ENCODE measurements at regions not wholly inside any gene's neighbourhood (a gene's known extent, or its start where the extent isn't known, plus 50 kb on each side); places are given as distances from the start of the nearest gene placed in this dataset.

DNA sequence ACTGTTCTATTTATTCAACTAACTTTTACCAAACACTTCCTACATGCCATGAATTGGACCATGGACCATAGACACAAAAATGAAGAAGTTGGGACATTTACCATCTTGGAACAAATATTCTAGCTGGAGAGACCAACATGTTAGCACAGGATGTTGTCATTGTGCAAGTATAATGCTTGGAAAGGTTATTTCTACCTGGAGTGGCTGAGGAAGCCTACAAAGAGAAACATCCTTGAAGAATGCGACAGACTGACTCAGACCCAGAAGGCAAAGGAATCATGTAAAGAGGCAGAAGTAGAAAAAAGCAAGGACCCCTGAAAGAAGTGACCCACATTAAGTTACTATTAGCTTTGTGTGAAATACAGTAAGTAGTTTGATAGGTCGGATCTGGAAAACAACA lies 180.9 kb downstream of the SOD2 start:
- H3K36me3 Mint-ChIP-seq (ENCODE audit: low read depth): no peaks in the 10 kb centered on the region
- TF ChIP-seq, protein P1, sequence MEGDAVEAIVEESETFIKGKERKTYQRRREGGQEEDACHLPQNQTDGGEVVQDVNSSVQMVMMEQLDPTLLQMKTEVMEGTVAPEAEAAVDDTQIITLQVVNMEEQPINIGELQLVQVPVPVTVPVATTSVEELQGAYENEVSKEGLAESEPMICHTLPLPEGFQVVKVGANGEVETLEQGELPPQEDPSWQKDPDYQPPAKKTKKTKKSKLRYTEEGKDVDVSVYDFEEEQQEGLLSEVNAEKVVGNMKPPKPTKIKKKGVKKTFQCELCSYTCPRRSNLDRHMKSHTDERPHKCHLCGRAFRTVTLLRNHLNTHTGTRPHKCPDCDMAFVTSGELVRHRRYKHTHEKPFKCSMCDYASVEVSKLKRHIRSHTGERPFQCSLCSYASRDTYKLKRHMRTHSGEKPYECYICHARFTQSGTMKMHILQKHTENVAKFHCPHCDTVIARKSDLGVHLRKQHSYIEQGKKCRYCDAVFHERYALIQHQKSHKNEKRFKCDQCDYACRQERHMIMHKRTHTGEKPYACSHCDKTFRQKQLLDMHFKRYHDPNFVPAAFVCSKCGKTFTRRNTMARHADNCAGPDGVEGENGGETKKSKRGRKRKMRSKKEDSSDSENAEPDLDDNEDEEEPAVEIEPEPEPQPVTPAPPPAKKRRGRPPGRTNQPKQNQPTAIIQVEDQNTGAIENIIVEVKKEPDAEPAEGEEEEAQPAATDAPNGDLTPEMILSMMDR (IDR thresholded peaks at IDR 0.05; ENCODE audit: unreplicated experiment in 3 of 3): no peak
- H3K9me3 Mint-ChIP-seq: peaks cover 15% of the 10 kb centered on the region
- H3K27me3 Mint-ChIP-seq (ENCODE audit: low read depth): no peaks in the 10 kb centered on the region
- no peaks in the 10 kb centered on the region for H3K4me1 Mint-ChIP-seq
- no peak overlapping the region for H3K27ac Mint-ChIP-seq
- H3K4me3 Mint-ChIP-seq: no peak overlapping the region

DNA sequence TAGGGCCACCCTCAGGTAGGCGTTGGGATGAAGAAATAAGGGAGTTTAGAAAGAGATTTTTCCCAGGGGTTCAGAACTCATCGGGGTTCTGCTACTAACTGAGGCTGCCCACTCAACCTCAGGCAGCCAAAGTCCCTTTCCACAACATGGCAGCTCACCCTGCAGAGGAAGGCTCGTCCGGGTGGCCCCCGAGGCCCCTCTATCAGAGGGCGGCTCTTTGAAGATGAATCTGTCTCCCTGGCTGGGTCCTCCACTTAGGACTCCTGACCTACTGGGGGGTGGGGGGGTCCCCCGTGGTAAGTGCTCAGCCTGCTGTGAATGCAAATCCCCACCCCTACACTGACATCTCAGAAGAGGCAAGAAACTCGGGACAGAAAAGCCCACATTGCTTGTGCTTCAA lies 182.9 kb downstream of the SOD2 start:
- Mint-ChIP-seq H3K9me3 (peaks cover under 1% of the 10 kb centered on the region), H3K36me3 (ENCODE audit: low read depth) (no peaks in the 10 kb centered on the region), H3K27me3 (ENCODE audit: low read depth) (no peaks in the 10 kb centered on the region), H3K27ac (no peak overlapping the region), H3K4me3 (no peak overlapping the region), H3K4me1 (no peaks in the 10 kb centered on the region)
- TF ChIP-seq, protein P1 (IDR thresholded peaks at IDR 0.05; ENCODE audit: unreplicated experiment in 3 of 3): no peak

DNA sequence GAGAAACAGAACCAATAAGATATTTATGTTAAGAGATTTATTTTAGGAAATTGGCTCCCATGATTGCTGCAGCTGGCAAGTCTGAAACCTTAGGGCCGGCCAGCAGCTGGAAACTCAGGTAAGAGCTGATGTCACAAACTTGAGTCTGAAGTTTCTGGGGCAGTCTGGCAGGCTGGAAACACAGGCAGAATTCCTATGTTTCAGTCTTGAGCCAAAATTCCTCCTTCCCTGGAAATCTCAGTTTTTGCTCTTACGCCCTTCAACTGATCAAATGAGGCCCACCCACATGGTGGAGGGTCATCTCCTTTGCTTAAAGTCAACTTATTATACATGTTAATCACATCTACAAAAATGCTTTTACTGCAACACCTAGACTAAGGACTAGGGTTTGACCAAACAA lies 184.1 kb downstream of the SOD2 start:
- H3K27ac Mint-ChIP-seq: no peak overlapping the region
- no peak overlapping the region for H3K4me3 Mint-ChIP-seq
- TF ChIP-seq, protein P1 (IDR thresholded peaks at IDR 0.05; ENCODE audit: unreplicated experiment in 3 of 3): no peak
- H3K36me3 Mint-ChIP-seq (ENCODE audit: low read depth): no peaks in the 10 kb centered on the region
- H3K27me3 Mint-ChIP-seq (ENCODE audit: low read depth): no peaks in the 10 kb centered on the region
- H3K9me3 Mint-ChIP-seq: no peaks in the 10 kb centered on the region
- no peaks in the 10 kb centered on the region for H3K4me1 Mint-ChIP-seq

DNA sequence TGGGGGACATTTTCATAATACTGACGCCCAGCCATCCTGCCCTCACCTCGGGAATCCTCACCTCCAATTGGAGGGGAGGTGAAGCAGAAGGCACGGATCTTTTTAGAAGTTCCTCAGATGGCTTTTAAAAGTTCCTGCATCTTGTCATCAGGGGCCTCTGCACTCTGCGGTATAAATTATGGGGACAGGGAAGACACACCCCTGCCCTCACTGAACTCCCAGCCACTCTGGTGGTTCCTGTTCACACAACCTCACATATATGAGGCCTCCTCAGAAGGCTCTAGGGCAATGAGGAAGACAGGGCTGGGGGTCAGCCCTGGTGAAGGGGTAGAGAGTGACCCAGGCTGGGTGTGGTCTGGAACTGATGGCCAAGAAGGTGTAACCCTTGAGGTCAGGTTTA lies 187.0 kb downstream of the SOD2 start:
- Mint-ChIP-seq H3K4me1 (no peaks in the 10 kb centered on the region), H3K27me3 (ENCODE audit: low read depth) (no peaks in the 10 kb centered on the region), H3K4me3 (no peak overlapping the region), H3K36me3 (ENCODE audit: low read depth) (no peaks in the 10 kb centered on the region), H3K9me3 (no peaks in the 10 kb centered on the region), H3K27ac (no peak overlapping the region)
- TF ChIP-seq, protein P1 (IDR thresholded peaks at IDR 0.05; ENCODE audit: unreplicated experiment in 3 of 3): no peak

DNA sequence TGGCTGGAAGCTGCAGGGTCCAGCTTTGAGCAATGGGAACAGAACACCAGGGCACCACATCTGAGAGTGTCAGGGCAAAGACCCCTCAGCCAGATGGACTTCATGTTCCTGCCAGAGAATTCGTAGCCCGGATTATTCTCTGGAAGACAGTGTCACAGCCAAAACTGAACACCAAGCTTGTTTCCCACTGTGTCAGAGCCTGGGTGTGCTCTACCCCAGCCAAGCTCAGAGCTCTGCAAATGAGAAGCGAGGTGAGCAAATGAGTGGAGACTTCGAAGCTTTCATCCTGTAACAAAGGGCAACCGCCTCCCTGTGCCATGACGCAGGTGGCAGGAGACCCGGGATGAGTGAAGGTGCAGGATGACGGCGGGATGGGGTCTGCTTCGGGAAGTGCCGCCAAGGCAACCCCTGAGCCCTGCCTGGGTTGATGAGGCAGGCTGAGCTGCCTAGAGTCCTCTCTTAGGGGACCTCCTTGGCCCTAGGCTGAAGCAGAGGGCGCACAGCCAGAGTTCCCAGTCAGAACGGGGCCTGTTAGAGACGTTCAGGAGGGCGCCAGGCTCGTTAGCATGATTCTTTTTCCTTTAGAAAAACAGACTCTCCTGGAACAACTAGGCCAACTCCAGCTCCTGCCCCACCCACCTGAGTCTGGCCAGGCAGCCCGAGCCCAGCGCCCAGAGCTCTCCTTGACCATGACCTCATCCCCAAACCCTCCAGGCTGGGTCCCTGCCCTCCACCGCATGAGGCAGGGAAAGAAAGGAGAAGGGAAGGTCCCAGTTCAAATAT lies 187.7 kb downstream of the SOD2 start:
- Mint-ChIP-seq H3K4me1 (no peaks in the 10 kb centered on the region), H3K4me3 (no peak overlapping the region), H3K27me3 (ENCODE audit: low read depth) (no peaks in the 10 kb centered on the region), H3K36me3 (ENCODE audit: low read depth) (no peaks in the 10 kb centered on the region), H3K9me3 (no peaks in the 10 kb centered on the region), H3K27ac (no peak overlapping the region)
- TF ChIP-seq, protein P1 (IDR thresholded peaks at IDR 0.05; ENCODE audit: unreplicated experiment in 3 of 3): no peak

DNA sequence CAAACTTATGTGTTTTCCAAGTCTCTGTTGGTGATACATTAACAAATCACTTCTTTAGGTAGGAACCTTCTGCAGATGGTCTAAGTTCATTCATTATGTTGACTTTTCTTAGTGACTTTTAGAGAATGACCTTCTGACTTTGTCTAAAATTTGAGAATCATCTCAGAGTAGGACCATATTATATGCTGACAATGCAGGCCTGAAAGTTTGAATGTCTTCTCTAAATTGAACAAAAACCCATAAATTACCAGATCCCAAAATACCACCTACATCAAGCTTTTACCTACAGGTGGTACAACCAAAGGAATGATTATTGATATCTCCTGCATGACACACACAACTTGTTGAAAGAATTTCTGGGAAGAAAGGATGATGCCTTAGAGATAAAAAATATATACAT lies 191.5 kb downstream of the SOD2 start:
- Mint-ChIP-seq H3K4me1 (no peaks in the 10 kb centered on the region), H3K9me3 (peaks cover 7% of the 10 kb centered on the region), H3K27ac (peak overlapping the region in 1 of 3 experiments; percentile 13), H3K27me3 (ENCODE audit: low read depth) (no peaks in the 10 kb centered on the region), H3K4me3 (no peak overlapping the region), H3K36me3 (ENCODE audit: low read depth) (no peaks in the 10 kb centered on the region)
- TF ChIP-seq, protein P1 (IDR thresholded peaks at IDR 0.05; ENCODE audit: unreplicated experiment in 3 of 3): no peak
